MV-4-11 (cell line): ENCODE measurements at regions not wholly inside any gene's neighbourhood (a gene's known extent, or its start where the extent isn't known, plus 50 kb on each side); places are given as distances from the start of the nearest gene placed in this dataset.

Experiments used
- DNase-seq: peaks from one replicate; lab custom pipeline; 2025; lab: John Stamatoyannopoulos, UW

GRCh38 chr14:87097015-87097414 is 896.0 kb downstream of the GALC start:
- no peak for DNase-seq

DNA sequence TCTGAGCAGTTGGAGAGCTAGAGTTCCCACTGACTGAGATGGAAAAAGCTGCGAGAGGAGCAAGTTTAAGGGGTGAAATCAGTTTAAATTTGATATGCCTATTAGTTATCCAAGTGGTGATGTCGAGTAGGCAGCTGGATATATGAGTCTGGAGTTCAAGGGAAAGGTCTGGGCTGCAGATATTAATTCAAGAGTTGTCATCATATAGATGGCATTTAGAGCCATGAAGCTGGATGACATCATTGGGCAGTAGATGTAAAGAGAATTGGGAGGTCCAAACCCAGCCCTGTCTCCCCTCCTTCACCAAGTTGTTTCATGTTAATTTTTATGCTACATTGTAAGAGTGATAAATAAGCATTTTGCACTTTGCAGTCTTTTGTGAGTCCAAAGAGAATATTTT is 898.1 kb downstream of the GALC start:
- DNase-seq: no peak

- no peak for DNase-seq
These were observed 904.4 kb downstream of the GALC start for GRCh38 chr14:87088588-87088987.

DNA sequence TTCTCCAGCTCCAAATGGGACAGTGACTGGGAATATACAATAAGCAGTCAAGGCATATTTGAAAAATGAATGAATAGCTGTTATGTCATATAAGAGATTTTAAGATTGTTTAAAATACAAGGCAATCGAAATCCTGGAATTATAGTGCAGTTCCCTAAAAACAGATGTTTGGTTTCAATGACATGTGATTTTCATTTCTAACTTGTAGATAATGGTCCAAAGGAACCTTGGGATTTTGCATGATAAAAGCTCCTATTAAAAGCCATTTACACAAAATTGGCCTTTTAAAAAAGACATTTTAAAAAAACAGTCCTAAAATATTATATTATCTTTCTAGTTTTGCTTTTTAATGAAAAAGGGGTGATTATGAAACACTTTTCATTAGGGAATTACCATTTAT is 905.1 kb downstream of the GALC start:
- DNase-seq: no peak

GRCh38 chr14:87084908-87085307 is 908.1 kb downstream of the GALC start:
- DNase-seq: no peak

DNA sequence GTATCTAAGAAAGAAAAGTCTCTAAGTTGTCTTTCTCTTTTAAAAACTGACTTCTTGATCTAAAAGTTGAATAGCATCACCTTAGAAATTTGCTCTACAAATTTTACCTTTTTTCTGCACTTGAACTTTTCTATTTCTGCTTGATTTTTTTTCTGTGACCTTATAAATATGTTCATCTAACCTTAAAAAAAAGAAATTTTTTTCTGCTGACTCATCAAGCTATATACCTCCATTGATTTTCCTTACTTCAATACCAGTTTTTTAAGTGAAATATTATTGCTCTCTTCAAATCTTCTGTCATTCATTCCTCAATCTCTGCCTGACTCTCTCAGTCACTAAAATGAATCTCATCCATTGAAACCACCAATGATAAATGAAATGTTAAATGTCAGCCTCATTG is 910.1 kb downstream of the GALC start:
- no peak for DNase-seq

- no peak for DNase-seq
These were observed 912.0 kb downstream of the GALC start for GRCh38 chr14:87081004-87081403.

DNA sequence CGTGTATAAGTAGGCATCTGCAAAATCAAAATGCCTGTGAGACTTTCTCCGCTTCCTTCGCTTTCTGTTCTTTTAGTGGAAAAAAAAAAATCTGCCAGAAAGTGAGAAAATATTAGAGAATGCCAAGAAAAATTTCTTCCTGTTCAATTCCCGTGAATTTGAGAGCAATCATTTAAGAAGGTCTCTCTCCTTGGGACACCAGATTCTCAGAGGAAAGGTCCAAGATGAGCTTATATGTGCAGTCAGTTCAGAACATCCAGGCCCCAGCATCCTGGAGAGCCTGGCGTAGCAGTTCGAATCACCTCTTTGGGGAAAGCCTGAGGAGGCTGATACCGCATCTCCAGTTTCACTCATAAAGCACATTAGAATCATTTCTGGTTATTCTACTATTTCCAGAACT is 912.8 kb downstream of the GALC start:
- no peak for DNase-seq

GRCh38 chr14:87079416-87079815 is 913.6 kb downstream of the GALC start:
- no peak for DNase-seq

GRCh38 chr14:87076922-87077321 is 916.1 kb downstream of the GALC start:
- no peak for DNase-seq

- DNase-seq: no peak
These were observed 916.8 kb downstream of the GALC start for GRCh38 chr14:87076146-87076545.

GRCh38 chr14:87073880-87074570 is 919.0 kb downstream of the GALC start:
- no peak for DNase-seq

GRCh38 chr14:87067591-87067990 is 925.4 kb downstream of the GALC start:
- DNase-seq: no peak

DNA sequence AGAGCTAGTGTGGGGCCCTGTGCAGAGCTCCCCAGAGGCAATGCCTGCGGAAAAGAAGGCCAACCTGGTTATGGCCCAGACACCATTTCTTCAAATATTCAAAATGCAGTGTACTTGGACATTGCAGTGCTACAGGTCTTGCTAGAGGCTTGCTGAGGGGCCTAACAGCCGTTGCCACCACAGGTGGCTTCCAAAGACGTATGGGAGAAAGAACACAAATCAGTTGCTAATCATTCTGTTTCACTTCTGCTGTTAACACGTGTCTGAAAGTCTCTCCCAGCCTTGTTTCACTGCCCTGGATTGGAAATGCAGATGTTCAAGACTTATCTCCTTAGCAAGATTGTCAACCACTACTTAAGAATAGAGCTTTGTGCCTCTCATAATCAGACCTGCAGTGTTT is 925.9 kb downstream of the GALC start:
- DNase-seq: no peak

- no peak for DNase-seq
These were observed 926.7 kb downstream of the GALC start for GRCh38 chr14:87066221-87066817.

GRCh38 chr14:87065366-87065765 is 927.6 kb downstream of the GALC start:
- no peak for DNase-seq

GRCh38 chr14:87063181-87063580 is 929.8 kb downstream of the GALC start:
- no peak for DNase-seq

DNA sequence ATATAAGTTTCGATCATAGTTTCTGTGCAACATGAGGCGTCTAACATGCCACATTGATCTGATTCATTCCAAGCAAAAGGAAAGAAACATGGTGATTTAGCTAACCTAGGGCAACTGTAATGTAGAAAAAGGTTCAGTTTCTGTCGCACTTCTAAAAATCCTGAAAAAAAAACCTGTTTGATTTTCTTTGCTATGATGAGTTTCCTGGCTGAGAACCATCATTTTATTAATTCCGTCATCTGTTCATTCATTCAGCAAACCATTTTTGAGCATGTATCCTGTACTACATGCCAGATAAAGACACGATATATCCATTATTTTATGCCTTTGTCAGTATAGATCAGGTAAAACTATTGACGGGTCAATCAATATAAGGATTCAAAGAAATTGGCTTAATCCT is 932.6 kb downstream of the GALC start:
- DNase-seq: no peak

- no peak for DNase-seq
These were observed 933.7 kb downstream of the GALC start for GRCh38 chr14:87059060-87059839.

- no peak for DNase-seq
These were observed 938.0 kb downstream of the GALC start for GRCh38 chr14:87055007-87055406.

- no peak for DNase-seq
These were observed 940.2 kb downstream of the GALC start for GRCh38 chr14:87052646-87053225.

GRCh38 chr14:87050421-87050820 is 942.6 kb downstream of the GALC start:
- no peak for DNase-seq

GRCh38 chr14:87049950-87050349 is 943.0 kb downstream of the GALC start:
- no peak for DNase-seq
